ENCODE measurements at regions not wholly inside any gene's neighbourhood (a gene's known extent, or its start where the extent isn't known, plus 50 kb on each side); places are given as distances from the start of the nearest gene placed in this dataset.
A peak's percentile ranks its signal among the peaks of the same experiment; 100 is the strongest.
"Not testable (repeated sequence)": the region's sequence is repeated elsewhere in the genome, so short reads cannot be mapped to it uniquely, and the experiment has no call there.

GRCh38 chr2:163953390-163953907, 217.6 kb upstream of the FIGN start:
- DNase-seq (ENCODE audit: low read depth, low spot score) = peak; percentile 13

- DNase-seq (ENCODE audit: low read depth, low spot score) = no peak
Measured at GRCh38 chr2:163951312-163951711, 215.5 kb upstream of the FIGN start.

DNA sequence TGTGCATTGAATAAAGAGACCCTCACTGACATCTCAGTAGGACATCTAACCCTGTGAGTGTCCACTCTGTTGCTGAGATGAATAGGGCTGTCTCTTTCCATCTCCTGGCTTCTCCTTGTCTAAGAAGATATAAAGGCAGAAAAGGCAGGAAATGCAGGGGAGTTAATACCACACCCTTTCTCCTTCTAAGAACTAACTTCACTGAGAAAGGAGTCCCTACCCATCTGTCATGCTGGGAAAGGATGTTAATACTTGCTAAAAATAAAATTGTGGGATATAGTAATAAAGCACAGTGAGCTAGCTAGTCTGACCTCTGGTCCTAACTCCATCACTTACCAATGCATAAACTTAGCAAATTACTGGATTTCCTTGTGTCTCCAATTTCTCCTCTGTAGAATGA, 213.9 kb upstream of the FIGN start:
- DNase-seq (ENCODE audit: low read depth, low spot score) = no peak

DNA sequence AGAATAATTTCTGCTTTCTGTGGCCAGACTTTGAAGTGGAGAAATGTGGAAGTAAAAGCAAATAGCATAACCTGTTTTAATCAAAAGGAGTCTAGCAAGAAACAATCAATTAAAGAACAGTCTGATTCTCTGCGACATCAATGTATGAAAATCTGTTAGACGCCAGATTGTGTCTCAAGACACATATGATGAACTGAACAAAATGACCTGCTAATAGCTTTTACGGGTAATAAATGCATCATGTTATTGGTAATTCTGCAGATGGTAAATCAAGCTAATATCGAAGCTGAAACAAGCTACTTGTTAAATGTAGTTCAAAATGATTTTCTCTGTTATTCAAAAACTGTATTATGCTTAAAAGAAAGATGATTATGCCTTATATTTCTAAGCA, 208.5 kb upstream of the FIGN start:
- no peak for DNase-seq (ENCODE audit: low read depth, low spot score)

DNA sequence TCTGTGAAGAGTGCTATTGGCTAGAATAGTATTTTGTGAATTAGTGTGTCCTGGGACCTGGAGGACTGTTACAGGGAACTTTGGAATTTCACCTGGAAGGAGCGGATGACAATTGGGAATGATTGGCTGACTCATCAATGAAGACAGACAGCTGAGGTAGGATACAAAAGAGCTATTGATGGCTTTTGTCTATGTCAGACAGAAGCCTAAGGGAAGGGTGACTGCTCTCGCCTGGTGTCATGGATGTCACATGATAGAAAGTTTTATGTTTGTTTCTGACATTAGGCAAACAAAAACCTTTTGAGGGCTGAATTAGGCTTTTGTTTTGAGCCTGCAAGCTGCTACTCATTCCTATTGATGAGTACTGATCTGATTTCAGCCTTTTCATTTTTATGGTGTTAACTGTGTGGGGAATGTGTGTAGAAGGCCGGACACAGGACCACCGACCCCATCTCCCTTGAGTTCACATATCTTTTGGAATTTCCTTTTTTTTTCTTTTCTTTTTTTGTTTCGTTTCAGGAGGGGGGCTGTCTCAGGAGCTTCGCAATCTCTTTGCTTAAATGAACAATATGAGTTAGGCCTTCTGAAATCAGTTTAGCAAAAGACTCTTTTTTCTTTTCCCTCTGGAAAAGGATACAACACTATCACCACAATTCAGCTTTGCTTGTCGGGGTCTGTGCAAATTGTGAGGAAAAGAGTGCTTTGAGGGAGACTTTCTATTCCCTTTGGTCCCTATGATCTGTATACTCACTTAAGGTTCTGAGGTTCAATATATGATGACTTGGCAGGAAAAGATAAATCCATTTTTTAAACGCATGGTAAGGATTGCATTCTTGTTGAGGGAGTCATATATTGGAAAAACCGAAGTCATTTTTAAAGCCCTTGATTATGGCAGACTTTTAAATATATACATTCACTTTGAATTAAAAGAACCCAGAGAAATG, 207.9 kb upstream of the FIGN start:
- DNase-seq (ENCODE audit: low read depth, low spot score) = peak; percentile 69

DNA sequence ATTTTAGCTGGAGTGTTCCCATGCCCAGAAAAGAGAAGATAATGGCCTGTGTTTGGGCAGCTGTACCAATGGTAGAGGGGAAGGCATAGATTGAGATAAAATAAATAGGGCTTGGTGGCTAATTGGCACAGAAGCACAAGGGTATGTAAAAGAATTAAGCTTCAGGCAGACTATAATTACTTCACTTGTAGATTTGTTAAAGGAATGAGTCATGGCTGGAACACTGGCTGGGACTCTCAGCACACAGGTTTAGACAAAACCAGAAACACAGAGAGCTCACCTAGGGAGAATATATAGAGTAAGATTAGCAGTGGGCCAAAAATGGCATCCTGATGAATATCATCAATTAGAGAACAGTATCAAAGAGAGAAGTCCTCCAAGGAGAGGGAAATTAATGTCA, 198.3 kb upstream of the FIGN start:
- DNase-seq (ENCODE audit: low read depth, low spot score) = no peak

- DNase-seq (ENCODE audit: low read depth, low spot score) = no peak
Measured at GRCh38 chr2:163919717-163920116, 183.9 kb upstream of the FIGN start.

- DNase-seq (ENCODE audit: low read depth, low spot score) = not testable (repeated sequence)
Measured at GRCh38 chr2:163914486-163914885, 178.7 kb upstream of the FIGN start.

DNA sequence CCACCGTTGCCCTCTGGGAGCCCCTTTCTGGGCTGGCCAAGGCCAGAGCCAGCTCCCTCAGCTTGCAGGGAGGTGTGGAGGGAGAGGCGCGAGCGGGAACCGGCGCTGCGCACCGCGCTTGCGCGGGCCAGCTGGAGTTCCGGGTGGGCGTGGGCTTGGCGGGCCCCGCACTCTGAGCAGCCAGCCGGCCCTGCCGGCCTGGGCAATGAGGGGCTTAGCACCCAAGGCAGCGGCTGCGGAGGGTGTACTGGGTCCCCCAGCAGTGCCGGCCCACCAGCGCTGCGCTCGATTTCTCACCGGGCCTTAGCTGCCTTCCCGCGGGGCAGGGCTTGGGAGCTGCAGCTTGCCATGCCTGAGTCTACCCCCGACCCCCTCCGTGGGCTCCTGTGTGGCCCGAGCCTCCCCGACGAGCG, 177.7 kb upstream of the FIGN start:
- DNase-seq (ENCODE audit: low read depth, low spot score) = not testable (repeated sequence)

DNA sequence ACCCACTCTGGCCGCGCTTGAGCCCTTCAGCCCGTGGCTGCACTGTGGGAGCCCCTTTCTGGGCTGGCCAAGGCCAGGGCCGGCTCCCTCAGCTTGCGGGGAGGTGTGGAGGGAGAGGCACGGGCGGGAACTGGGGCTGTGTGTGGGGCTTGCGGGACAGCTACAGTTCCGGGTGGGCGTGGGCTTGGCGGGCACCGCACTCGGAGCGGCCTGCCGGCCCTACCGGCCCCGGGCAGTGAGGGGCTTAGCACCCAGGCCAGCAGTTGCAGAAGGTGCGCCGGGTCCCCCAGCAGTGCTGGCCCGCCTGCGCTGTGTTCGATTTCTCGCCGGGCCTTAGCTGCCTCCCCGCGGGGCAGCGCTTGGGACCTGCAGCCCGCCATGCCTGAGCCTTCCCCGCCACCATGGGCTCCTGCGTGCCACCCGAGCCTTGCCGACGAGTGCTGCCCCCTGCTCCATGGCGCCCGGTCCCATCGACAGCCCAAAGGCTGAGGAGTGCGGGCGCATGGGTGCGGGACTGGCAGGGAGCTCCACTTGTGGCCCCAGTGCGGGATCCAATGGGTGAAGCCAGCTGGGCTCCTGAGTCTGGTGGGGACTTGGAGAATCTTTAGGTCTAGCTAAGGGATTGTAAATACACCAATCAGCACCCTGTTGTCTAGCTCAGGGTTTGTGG, 173.7 kb upstream of the FIGN start:
- DNase-seq (ENCODE audit: low read depth, low spot score) = no peak

GRCh38 chr2:163906410-163906809, 170.6 kb upstream of the FIGN start:
- no peak for DNase-seq (ENCODE audit: low read depth, low spot score)

DNA sequence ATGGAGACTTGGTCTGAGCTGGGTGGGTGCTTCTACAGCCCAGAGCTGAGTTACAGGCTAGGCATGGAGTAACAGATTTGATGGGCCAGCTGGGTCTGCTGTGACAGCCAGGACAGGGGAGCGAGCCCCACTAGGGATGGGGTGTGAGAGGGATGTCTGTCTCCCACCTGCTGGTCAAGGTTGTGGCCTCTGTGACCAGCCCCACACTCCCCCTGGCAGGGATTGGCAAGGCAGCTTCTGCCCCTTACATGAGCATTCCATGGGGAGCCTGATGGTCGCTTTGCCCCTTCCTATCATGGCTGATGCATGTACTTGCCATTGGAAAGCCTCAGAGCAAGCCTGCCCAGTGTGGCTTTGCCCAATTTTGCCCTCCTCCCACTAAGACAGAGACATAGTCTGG, 162.0 kb upstream of the FIGN start:
- no peak for DNase-seq (ENCODE audit: low read depth, low spot score)

DNA sequence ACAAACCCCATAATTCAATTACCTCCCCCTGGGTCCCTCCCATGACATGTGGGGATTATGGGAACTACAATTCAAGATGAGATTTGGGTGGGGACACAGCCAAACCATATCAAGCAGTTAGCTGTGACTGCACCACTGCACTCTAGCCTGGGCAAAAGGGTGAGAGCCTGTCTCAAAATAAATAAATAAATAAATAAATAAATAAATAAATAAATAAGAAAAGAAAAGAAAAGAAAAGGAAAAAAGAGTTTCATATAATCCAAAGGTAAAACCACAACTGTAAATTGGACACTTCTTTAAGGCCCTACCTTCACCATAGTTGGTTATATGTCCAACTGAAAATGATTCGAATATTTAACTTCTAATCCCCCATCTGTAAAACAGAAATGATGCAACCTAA, 157.6 kb upstream of the FIGN start:
- not testable (repeated sequence) for DNase-seq (ENCODE audit: low read depth, low spot score)

DNA sequence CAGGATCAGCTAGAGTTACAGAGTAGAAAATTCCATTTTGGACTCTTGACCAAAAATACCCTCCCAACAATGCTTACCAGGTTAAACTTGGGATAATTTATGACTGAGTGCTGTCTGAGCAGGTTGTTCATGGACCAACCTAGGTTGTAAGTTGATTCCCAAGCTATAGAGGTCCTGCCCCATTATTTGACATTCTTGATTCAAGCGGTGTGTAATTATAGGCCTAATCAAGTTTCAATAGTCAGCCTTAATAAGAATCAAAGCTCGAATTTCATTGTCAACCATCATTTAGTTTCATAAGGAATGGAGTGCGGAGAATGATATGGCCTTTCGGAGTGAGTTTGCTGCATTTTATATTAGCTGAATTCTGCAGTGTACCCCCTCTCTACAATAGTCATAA, 152.8 kb upstream of the FIGN start:
- DNase-seq (ENCODE audit: low read depth, low spot score) = no peak

- no peak for DNase-seq (ENCODE audit: low read depth, low spot score)
Measured at GRCh38 chr2:163887182-163887581, 151.4 kb upstream of the FIGN start.

- DNase-seq (ENCODE audit: low read depth, low spot score) = no peak
Measured at GRCh38 chr2:163884416-163884815, 148.6 kb upstream of the FIGN start.

GRCh38 chr2:163878718-163879117, 142.9 kb upstream of the FIGN start:
- DNase-seq (ENCODE audit: low read depth, low spot score) = peak; percentile 62

- DNase-seq (ENCODE audit: low read depth, low spot score) = peak; percentile 4
Measured at GRCh38 chr2:163877316-163877715, 141.5 kb upstream of the FIGN start.

DNA sequence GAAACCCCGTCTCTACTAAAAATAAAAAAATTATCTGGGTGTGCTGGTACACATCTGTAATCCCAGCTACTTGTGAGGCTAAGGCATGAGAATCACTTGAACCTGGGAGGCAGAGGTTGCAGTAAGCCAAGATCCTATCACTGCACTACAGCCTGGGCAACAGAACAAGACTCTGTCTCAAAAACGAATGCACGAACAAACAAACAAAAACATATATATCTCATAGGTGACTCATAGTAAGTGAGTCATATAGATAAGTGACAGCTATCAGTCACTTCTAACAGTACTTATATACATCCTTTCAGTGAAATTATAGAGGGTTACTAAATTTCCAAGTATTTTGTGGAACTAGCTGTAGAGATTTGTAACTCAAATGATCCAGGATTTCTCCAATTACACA, 127.3 kb upstream of the FIGN start:
- no peak for DNase-seq (ENCODE audit: low read depth, low spot score)

- DNase-seq (ENCODE audit: low read depth, low spot score) = no peak
Measured at GRCh38 chr2:163859951-163860350, 124.1 kb upstream of the FIGN start.

GRCh38 chr2:163856941-163857340, 121.1 kb upstream of the FIGN start:
- DNase-seq (ENCODE audit: low read depth, low spot score) = no peak

DNA sequence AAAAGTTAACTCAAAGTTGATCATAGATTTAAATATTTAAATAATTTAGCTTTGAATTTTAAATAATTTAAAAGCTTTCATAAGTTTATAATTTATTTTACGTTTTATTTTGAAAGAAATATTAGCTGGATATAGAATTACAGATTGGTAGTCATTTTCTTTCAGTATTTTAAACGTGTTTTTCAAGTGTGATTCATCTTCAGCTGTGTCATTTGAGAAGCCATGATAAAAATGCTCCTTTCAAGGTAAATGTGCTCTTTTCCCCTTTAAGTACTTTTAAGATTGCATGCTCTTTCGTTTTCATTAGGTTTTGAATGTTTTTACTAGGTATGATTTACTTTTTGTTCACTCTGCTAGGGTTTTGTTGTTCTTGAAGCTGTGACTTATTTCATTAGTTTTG, 116.8 kb upstream of the FIGN start:
- DNase-seq (ENCODE audit: low read depth, low spot score) = no peak
